Keratinocyte (primary cell): ENCODE measurements at regions not wholly inside any gene's neighbourhood (a gene's known extent, or its start where the extent isn't known, plus 50 kb on each side); places are given as distances from the start of the nearest gene placed in this dataset.

Source experiments
- DNase-seq: peaks from one replicate; pipeline ENCODE4 v3.0.0-alpha.2; 2011; ENCODE audit warnings: low read depth, missing footprints, low spot score
- FAIRE-seq: peaks from 2 replicates; lab custom pipeline; 2011; peaks lifted over from hg19 to GRCh38; lab: Jason Lieb, UNC
- H2AFZ ChIP-seq: 2 replicates; pipeline ENCODE4 v1.6.0; 2012; ENCODE audit warnings: low read length, control low read depth, inconsistent platforms; ENCODE audit not compliant: control insufficient read depth
- H3K27ac ChIP-seq: 2 replicates; pipeline ENCODE4 v1.5.1; 2011; ENCODE audit warnings: low read length; ENCODE audit not compliant: control insufficient read depth, insufficient read depth
- H3K27me3 ChIP-seq: 3 replicates; pipeline ENCODE4 v1.6.0; 2011; ENCODE audit warnings: low read length; ENCODE audit not compliant: control insufficient read depth, insufficient read depth; ENCODE audit errors: extremely low read depth
- H3K36me3 ChIP-seq, 2 experiments: 2 replicates in 1 of 2; 3 replicates in 1 of 2; pipeline ENCODE4 v1.5.1; 2011; ENCODE audit warnings: low read length in 2 of 2, mild to moderate bottlenecking in 1 of 2; ENCODE audit not compliant: control insufficient read depth in 2 of 2, insufficient read depth in 2 of 2; ENCODE audit errors: extremely low read depth in 1 of 2
- H3K4me1 ChIP-seq: 3 replicates; pipeline ENCODE4 v1.5.1; 2011; ENCODE audit warnings: low read length; ENCODE audit not compliant: control insufficient read depth, insufficient read depth; ENCODE audit errors: extremely low read depth
- H3K4me2 ChIP-seq: 3 replicates; pipeline ENCODE4 v1.6.0; 2011; ENCODE audit warnings: low read depth, low read length; ENCODE audit not compliant: control insufficient read depth, insufficient read depth; ENCODE audit errors: extremely low read depth
- H3K4me3 ChIP-seq, 3 experiments: fragments of 200-600 bp in 1 of 3; sonication (generic) in 1 of 3; 2 replicates in 2 of 3; 3 replicates in 1 of 3; pipeline ENCODE4 v1.5.1; 2011 to 2016; ENCODE audit warnings: low read length in 3 of 3, mild to moderate bottlenecking in 3 of 3, control low read depth in 2 of 3, inconsistent platforms in 1 of 3, low read depth in 1 of 3, mixed read lengths in 1 of 3, mixed run types in 1 of 3, moderate library complexity in 1 of 3; ENCODE audit not compliant: control insufficient read depth in 2 of 3, insufficient read depth in 2 of 3; ENCODE audit errors: extremely low read depth in 1 of 3
- H3K79me2 ChIP-seq: 2 replicates; pipeline ENCODE4 v1.6.0; 2012; ENCODE audit warnings: low read length; ENCODE audit not compliant: control insufficient read depth, insufficient read depth
- H3K9ac ChIP-seq: 3 replicates; pipeline ENCODE4 v1.6.0; 2011; ENCODE audit warnings: low read length; ENCODE audit not compliant: control insufficient read depth, insufficient read depth; ENCODE audit errors: extremely low read depth
- H3K9me1 ChIP-seq: 3 replicates; pipeline ENCODE4 v1.6.0; 2011; ENCODE audit warnings: low read length; ENCODE audit not compliant: control insufficient read depth, insufficient read depth; ENCODE audit errors: extremely low read depth
- H3K9me3 ChIP-seq: 2 replicates; pipeline ENCODE4 v1.5.1; 2012; ENCODE audit warnings: low read depth, low read length; ENCODE audit not compliant: control insufficient read depth
- H4K20me1 ChIP-seq: 3 replicates; pipeline ENCODE4 v1.6.0; 2011; ENCODE audit warnings: low read length; ENCODE audit not compliant: control insufficient read depth, insufficient read depth; ENCODE audit errors: extremely low read depth
- CTCF ChIP-seq, 3 experiments: IDR thresholded peaks in 1 of 3; conservative IDR thresholded peaks in 1 of 3; optimal IDR thresholded peaks in 1 of 3; 2 replicates in 2 of 3; 3 replicates in 1 of 3; pipeline versions ENCODE3 to v1.5.1; 2011; ENCODE audit warnings: low read length in 3 of 3, mild to moderate bottlenecking in 3 of 3, moderate library complexity in 2 of 3, control low read depth in 1 of 3, inconsistent platforms in 1 of 3; ENCODE audit not compliant: insufficient read depth in 2 of 3; ENCODE audit errors: extremely low read depth in 1 of 3
- EZH2 ChIP-seq: IDR thresholded peaks from one replicate; pipeline ENCODE4 v1.6.1; 2012; ENCODE audit warnings: inconsistent platforms, mild to moderate bottlenecking, low read length, moderate library complexity
- dilution Hi-C: fragments of 300-500 bp; cut with MboI; formaldehyde crosslinking; loops from one replicate; pipeline ENCODE4 v1.7.0; 2020; ENCODE audit warnings: low sequenced_read_pairs; ENCODE audit not compliant: extremely low pct_ligation_motif_present

DNA sequence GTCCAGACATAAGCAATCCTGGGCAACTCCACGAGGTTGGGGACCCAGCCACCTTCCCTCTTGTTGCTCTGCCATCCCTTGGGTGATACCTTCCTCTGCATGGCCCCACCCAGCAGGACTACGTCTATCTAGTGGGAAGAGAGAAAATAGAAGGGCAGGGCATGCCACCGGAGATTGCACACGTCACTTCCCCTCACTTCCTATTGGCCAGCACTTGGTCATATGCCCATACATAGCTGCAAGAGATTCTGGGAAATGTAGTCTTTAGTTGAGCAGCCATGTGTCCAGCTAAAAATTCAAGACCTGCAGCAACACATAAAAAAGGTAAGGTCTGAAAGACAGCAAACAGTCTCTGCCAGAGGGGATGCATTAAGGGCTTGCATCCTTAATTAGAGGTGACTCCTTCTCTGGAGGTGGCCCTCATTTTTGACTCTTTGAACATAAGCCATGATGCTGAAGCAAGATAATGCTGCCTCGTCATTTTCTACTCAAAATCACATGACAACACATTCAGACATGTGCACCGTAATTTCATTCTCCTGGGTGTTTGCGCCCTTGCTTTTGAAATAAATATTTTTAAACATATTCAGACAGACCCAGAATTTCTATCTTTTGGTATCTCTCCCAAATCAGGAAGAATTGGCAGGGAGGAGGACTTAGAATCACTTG, 91.8 kb upstream of the PWP1 start:
- no peaks in the 10 kb centered on the region for H3K9me1 ChIP-seq
- no peak overlapping the region for H3K4me2 ChIP-seq
- FAIRE-seq (no peak), DNase-seq (no peak)
- no peaks in the 10 kb centered on the region for H3K79me2 ChIP-seq
- no peak overlapping the region for H3K9ac ChIP-seq
- no peaks in the 10 kb centered on the region for H4K20me1 ChIP-seq
- TF ChIP-seq EZH2 = no peak
- no peak for TF ChIP-seq CTCF (optimal IDR thresholded peaks at IDR 0.05 in 1 of 3, IDR thresholded peaks at IDR 0.05 in 1 of 3, conservative IDR thresholded peaks at IDR 0.05 in 1 of 3; ENCODE audit: extremely low read depth in 1 of 3, insufficient read depth in 2 of 3, low read length in 3 of 3)
- H3K9me3 ChIP-seq = no peaks in the 10 kb centered on the region
- H3K27ac ChIP-seq = no peak overlapping the region
- no peaks in the 10 kb centered on the region for H3K36me3 ChIP-seq
- dilution Hi-C loops = no loop called here
- no peak overlapping the region for H3K4me3 ChIP-seq
- H3K4me1 ChIP-seq = peaks cover 7% of the 10 kb centered on the region
- H3K27me3 ChIP-seq = no peaks in the 10 kb centered on the region
- no peak overlapping the region for H2AFZ ChIP-seq

DNA sequence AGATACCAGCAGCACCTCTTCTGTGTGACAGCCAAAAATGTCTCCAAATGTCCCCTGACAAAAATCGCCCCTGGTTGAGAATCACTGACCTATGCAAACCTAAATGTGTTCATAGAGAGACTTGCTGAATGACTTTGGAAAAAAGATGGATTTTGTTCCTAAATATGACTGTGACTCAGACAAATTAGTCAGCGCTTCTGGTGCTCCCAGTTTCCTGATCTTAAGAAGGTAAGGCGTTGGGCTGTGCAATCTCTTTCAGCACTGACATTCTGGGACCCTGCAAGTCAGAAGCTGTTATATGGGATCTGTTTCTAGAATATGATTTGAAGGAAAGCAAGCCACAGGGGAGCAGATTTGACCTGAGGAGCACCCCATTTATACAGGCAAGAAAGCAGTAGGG, 90.6 kb upstream of the PWP1 start:
- no peaks in the 10 kb centered on the region for H3K79me2 ChIP-seq
- H3K27ac ChIP-seq = no peak overlapping the region
- H3K4me3 ChIP-seq = no peak overlapping the region
- H3K4me2 ChIP-seq = no peak overlapping the region
- peaks cover 7% of the 10 kb centered on the region for H3K4me1 ChIP-seq
- no peak overlapping the region for H3K9ac ChIP-seq
- H3K27me3 ChIP-seq = no peaks in the 10 kb centered on the region
- DNase-seq = no peak
- dilution Hi-C loops = no loop called here
- H2AFZ ChIP-seq = no peak overlapping the region
- TF ChIP-seq CTCF (optimal IDR thresholded peaks at IDR 0.05 in 1 of 3, IDR thresholded peaks at IDR 0.05 in 1 of 3, conservative IDR thresholded peaks at IDR 0.05 in 1 of 3; ENCODE audit: extremely low read depth in 1 of 3, insufficient read depth in 2 of 3, low read length in 3 of 3) = no peak
- no peak for TF ChIP-seq EZH2
- no peaks in the 10 kb centered on the region for H3K36me3 ChIP-seq
- no peaks in the 10 kb centered on the region for H4K20me1 ChIP-seq
- H3K9me3 ChIP-seq = no peaks in the 10 kb centered on the region
- no peaks in the 10 kb centered on the region for H3K9me1 ChIP-seq
- FAIRE-seq = peak; percentile 34
